Psoas muscle (tissue), 7 donors: ENCODE measurements at regions not wholly inside any gene's neighbourhood (a gene's known extent, or its start where the extent isn't known, plus 50 kb on each side); places are given as distances from the start of the nearest gene placed in this dataset.

Source experiments
- ATAC-seq, 4 donors: fragments of 200-7000 bp; cut with Tn5 transposase; one replicate each; pipeline ENCODE4 v1.9.1; 2020; ENCODE audit warnings: moderate library complexity in 3 of 4, mild to moderate bottlenecking in 2 of 4
- DNase-seq, 2 donors: peaks; one replicate each; pipeline ENCODE4 v3.0.0-alpha.2; 2020
- H3K27ac ChIP-seq: fragments of 200-600 bp; one replicate; pipeline ENCODE4 v1.8.0; 2022
- H3K27me3 ChIP-seq, 3 donors: fragments of 200-600 bp in 1 of 3; one replicate each; pipeline versions ENCODE4 v1.6.1 to v1.8.0; 2013 to 2022; ENCODE audit warnings: low read length in 2 of 3, mild to moderate bottlenecking in 2 of 3, moderate library complexity in 1 of 3; ENCODE audit not compliant: insufficient read depth in 3 of 3
- H3K36me3 ChIP-seq, 2 donors: fragments of 200-600 bp in 1 of 2; one replicate each; pipeline versions ENCODE4 v1.6.1 to v1.8.0; 2013 to 2022; ENCODE audit warnings: low read depth in 1 of 2, mild to moderate bottlenecking in 1 of 2, moderate library complexity in 1 of 2; ENCODE audit not compliant: insufficient read depth in 1 of 2
- H3K4me1 ChIP-seq: fragments of 200-600 bp; one replicate; pipeline ENCODE4 v1.8.0; 2022
- H3K4me3 ChIP-seq: fragments of 200-600 bp; one replicate; pipeline ENCODE4 v1.8.0; 2022; ENCODE audit warnings: mild to moderate bottlenecking
- H3K9me3 ChIP-seq: fragments of 200-600 bp; one replicate; pipeline ENCODE4 v1.8.0; 2022
- CTCF ChIP-seq: fragments of 200-600 bp; IDR thresholded peaks from one replicate; pipeline ENCODE4 v1.8.0; 2022; ENCODE audit warnings: antibody characterized with exemption
- WGBS, 3 donors: extraction: QIAGEN DNeasy Blood & Tissue Kit; methylation state at CpG; one replicate each; pipeline versions ENCODE4 v1.1.6 to v1.1.7; 2013; 5-methylcytosine and 5-hydroxymethylcytosine counted together
- intact Hi-C, 2 donors: fragments of 100-400 bp; cut with DNase I; formaldehyde crosslinking; loops; one replicate each; pipeline versions ENCODE4 v1.11.0 to v1.14.2; 2022
- donor health status: healthy with polysubstance abuse.
- donor health status: DM: no; HTN: no; CAD: no; lungs with moderate emphysema.
- donor health status: Bipolar disorder and iron deficiency.
- donor health status: healthy.
- donor health status: DM: yes; HTN: yes; CAD: no.
- donor health status: DM: no; HTN: no; CAD: no.
- donor health status: DM: yes; HTN: yes; CAD: no.

GRCh38 chr9:103658156-103658555, 436.0 kb upstream of the SMC2 start:
- Histone ChIP-seq H3K36me3 (no peaks in the 10 kb centered on the region), H3K27ac (no peak overlapping the region), H3K4me1 (no peaks in the 10 kb centered on the region), H3K27me3 (no peaks in the 10 kb centered on the region), H3K9me3 (no peaks in the 10 kb centered on the region), H3K4me3 (no peak overlapping the region)
- no peak for TF ChIP-seq CTCF
- ATAC-seq (no peak), DNase-seq (no peak)
- 94 to 99% (median 95%) methylated on average over 5 of the region's 5 CpGs for WGBS, 3 donors
- intact Hi-C loops = no loop called here

DNA sequence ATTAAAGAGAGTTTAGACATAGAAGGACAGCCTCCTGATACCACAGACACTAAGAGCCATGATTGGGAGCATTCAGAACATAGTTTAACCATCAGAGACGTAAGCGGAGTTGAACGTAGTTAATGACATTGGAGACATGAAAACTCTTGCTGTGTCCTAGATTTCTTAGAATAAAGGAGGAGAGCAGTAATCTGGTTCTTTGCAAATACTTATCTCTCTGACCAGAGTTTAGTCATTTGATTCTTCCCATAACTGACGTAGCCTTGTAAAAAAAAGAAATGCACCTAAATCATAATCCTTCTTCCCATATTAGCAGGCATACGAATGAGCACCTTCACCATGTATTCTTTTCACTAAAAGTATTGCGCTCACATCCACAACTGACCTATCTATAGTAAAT, 433.3 kb upstream of the SMC2 start:
- H3K4me1 ChIP-seq = no peaks in the 10 kb centered on the region
- ATAC-seq = no peak
- no peak overlapping the region for H3K27ac ChIP-seq
- no peaks in the 10 kb centered on the region for H3K36me3 ChIP-seq
- no peaks in the 10 kb centered on the region for H3K27me3 ChIP-seq
- no peak for TF ChIP-seq CTCF
- WGBS, 3 donors = 85 to 93% (median 91%) methylated on average over 6 of the region's 6 CpGs
- no peak overlapping the region for H3K4me3 ChIP-seq
- H3K9me3 ChIP-seq = no peaks in the 10 kb centered on the region
- intact Hi-C loops = no loop called here
- DNase-seq = no peak

GRCh38 chr9:103661663-103662062, 432.4 kb upstream of the SMC2 start:
- Histone ChIP-seq H3K4me1 (no peaks in the 10 kb centered on the region), H3K27ac (no peak overlapping the region), H3K36me3 (no peaks in the 10 kb centered on the region), H3K4me3 (no peak overlapping the region), H3K27me3 (no peaks in the 10 kb centered on the region), H3K9me3 (no peaks in the 10 kb centered on the region)
- intact Hi-C loops = no loop called here
- TF ChIP-seq CTCF = no peak
- no peak for ATAC-seq
- no peak for DNase-seq
- WGBS, 3 donors = 31 to 45% (median 37%) methylated on average over 2 of the region's 2 CpGs

DNA sequence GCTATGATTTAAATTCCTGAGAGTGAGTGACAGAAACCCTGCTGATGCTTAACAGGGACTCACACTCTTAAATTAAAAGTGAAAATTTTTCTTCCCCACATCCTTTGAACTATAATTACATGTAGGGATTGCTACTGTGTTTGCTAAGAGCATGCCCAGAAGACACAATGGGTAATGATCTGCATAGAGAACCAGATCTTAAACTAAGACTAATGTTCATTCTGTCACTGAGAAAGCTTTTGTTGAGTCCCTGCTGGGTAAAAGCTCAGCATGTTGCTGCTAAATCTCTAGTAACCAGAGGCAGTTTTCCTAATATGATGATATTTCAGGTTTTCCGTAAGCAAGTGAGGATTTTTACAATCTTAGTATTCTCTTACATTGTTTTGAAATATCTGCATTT, 424.8 kb upstream of the SMC2 start:
- ATAC-seq (no peak), DNase-seq (no peak)
- TF ChIP-seq CTCF = no peak
- H3K27ac ChIP-seq = no peak overlapping the region
- intact Hi-C loops = no loop called here
- H3K4me3 ChIP-seq = no peak overlapping the region
- H3K36me3 ChIP-seq = no peaks in the 10 kb centered on the region
- H3K4me1 ChIP-seq = no peaks in the 10 kb centered on the region
- H3K9me3 ChIP-seq = no peaks in the 10 kb centered on the region
- WGBS, 3 donors = 91 to 96% (median 93%) methylated on average over 1 of the region's 1 CpG
- no peaks in the 10 kb centered on the region for H3K27me3 ChIP-seq

DNA sequence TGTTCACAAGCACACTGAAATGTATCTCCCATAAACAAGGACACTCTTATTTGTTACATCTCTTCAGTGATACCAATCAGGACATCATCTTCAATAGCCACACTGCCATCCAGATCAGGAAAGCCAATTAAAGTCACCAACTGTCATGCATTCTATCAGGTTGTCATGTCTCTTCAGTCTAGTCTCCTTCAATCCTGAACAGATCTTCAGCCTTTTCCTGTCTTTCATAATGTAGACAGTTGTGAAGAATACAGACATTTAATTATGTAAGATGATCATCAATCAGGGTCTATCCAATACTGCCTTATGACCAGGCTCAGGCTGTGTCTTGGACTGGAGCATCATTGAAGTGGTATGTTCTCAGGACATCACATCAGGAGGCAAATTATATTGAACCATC, 419.8 kb upstream of the SMC2 start:
- Histone ChIP-seq H3K36me3 (no peaks in the 10 kb centered on the region), H3K27me3 (no peaks in the 10 kb centered on the region), H3K9me3 (no peaks in the 10 kb centered on the region), H3K4me1 (no peaks in the 10 kb centered on the region), H3K27ac (no peak overlapping the region), H3K4me3 (no peak overlapping the region)
- ATAC-seq (no peak), DNase-seq (no peak)
- intact Hi-C loops = no loop called here
- no peak for TF ChIP-seq CTCF
